GM12878 (cell line): ENCODE measurements at regions not wholly inside any gene's neighbourhood (a gene's known extent, or its start where the extent isn't known, plus 50 kb on each side); places are given as distances from the start of the nearest gene placed in this dataset.

ENCODE experiments used
- ATAC-seq: fragments of 200-7000 bp; cut with Tn5 transposase; 3 replicates; pipeline ENCODE4 v1.9.1; 2020; ENCODE audit warnings: mild to moderate bottlenecking, moderate library complexity
- BruUV-seq: library from RNA; stranded (reverse); fragments of 400-500 nt; replicated peaks from 2 replicates; lab custom pipeline; 2021; lab: Mats Ljungman, UMichigan
- CTCF ChIA-PET: fragments of 300-600 bp; sonication (Branson Sonifier 250); formaldehyde crosslinking; extraction: SDS; loops from one replicate; lab custom pipeline; 2021; ENCODE audit warnings: inconsistent platforms; lab: Yijun Ruan, JAX
- POLR2A ChIA-PET: fragments of 350-600 bp; formaldehyde crosslinking; extraction: SDS; loops from one replicate; lab custom pipeline; 2021; ENCODE audit warnings: inconsistent platforms; lab: Charles Lee
- RAD21 ChIA-PET: fragments of 300-600 bp; sonication (Branson Sonifier 250); formaldehyde crosslinking; loops from one replicate; lab custom pipeline; 2023; ENCODE audit warnings: antibody characterized with exemption; ENCODE audit not compliant: unreplicated experiment; lab: Charles Lee
- SMC1A ChIA-PET: fragments of 300-600 bp; sonication (Branson Sonifier 250); formaldehyde crosslinking; loops from one replicate; lab custom pipeline; 2023; ENCODE audit not compliant: unreplicated experiment, uncharacterized antibody; lab: Charles Lee
- DNase-seq: peaks from one replicate; pipeline ENCODE4 v3.0.0-alpha.2; 2011; ENCODE audit warnings: low read depth, low spot score
- FAIRE-seq: peaks from 3 replicates; lab custom pipeline; 2011; peaks lifted over from hg19 to GRCh38; lab: Jason Lieb, UNC
- H2AFZ ChIP-seq: 2 replicates; pipeline ENCODE4 v1.6.0; 2011; ENCODE audit warnings: low read depth, low read length, control low read depth; ENCODE audit not compliant: control insufficient read depth
- H3K27ac ChIP-seq: 2 replicates; pipeline ENCODE4 v1.5.1; 2011; ENCODE audit warnings: control low read depth; ENCODE audit not compliant: control insufficient read depth, insufficient read depth
- H3K27me3 ChIP-seq, 2 experiments: replicated peaks in 1 of 2; 2 replicates each; pipeline versions ENCODE4 v1.6.0 to v1.6.1; 2011; ENCODE audit warnings: low read length in 1 of 2; ENCODE audit not compliant: control insufficient read depth in 2 of 2, insufficient read depth in 2 of 2
- H3K36me3 ChIP-seq, 2 experiments: 2 replicates each; pipeline ENCODE4 v1.5.1; 2011; ENCODE audit warnings: low read length in 1 of 2; ENCODE audit not compliant: control insufficient read depth in 2 of 2, insufficient read depth in 2 of 2
- H3K4me1 ChIP-seq: 2 replicates; pipeline ENCODE4 v1.6.1; 2011; ENCODE audit warnings: mild to moderate bottlenecking, low read length, moderate library complexity, mixed read lengths; ENCODE audit not compliant: control insufficient read depth, insufficient read depth
- H3K4me2 ChIP-seq: 2 replicates; pipeline ENCODE4 v1.6.0; 2011; ENCODE audit warnings: control low read depth; ENCODE audit not compliant: control insufficient read depth, insufficient read depth
- H3K4me3 ChIP-seq: fragments of 200-600 bp; sonication (generic); 2 replicates; pipeline ENCODE4 v1.5.1; 2016
- H3K79me2 ChIP-seq: 2 replicates; pipeline ENCODE4 v1.6.0; 2011; ENCODE audit warnings: low read length; ENCODE audit not compliant: control insufficient read depth, insufficient read depth
- H3K9ac ChIP-seq: 2 replicates; pipeline ENCODE4 v1.8.0; 2011; ENCODE audit warnings: low read length, control low read depth, mixed read lengths; ENCODE audit not compliant: control insufficient read depth, insufficient read depth
- H3K9me3 ChIP-seq: replicated peaks from 3 replicates; pipeline ENCODE4 v1.5.1; 2011; ENCODE audit warnings: mild to moderate bottlenecking, low read length; ENCODE audit not compliant: control insufficient read depth, insufficient read depth
- H4K20me1 ChIP-seq: 2 replicates; pipeline ENCODE4 v1.6.0; 2011; ENCODE audit not compliant: control insufficient read depth, insufficient read depth
- CTCF ChIP-seq, 3 experiments: IDR thresholded peaks in 2 of 3; conservative IDR thresholded peaks in 1 of 3; 2 replicates each; pipeline ENCODE4 v1.5.1; 2011; ENCODE audit warnings: low read depth in 3 of 3, low read length in 3 of 3, mild to moderate bottlenecking in 3 of 3, control low read depth in 2 of 3, moderate library complexity in 2 of 3, inconsistent platforms in 1 of 3, mixed read lengths in 1 of 3; ENCODE audit not compliant: control insufficient read depth in 2 of 3, insufficient read depth in 1 of 3; ENCODE audit errors: extremely low read depth in 1 of 3
- HSF1 ChIP-seq: fragments of 150-350 bp; IDR thresholded peaks from 2 replicates; pipeline ENCODE4 v1.6.1; 2014; ENCODE audit warnings: mild to moderate bottlenecking, low read depth, low read length
- IKZF1 ChIP-seq: fragments of 450-650 bp; conservative IDR thresholded peaks from 2 replicates; pipeline ENCODE4 v1.6.1; 2017; ENCODE audit warnings: antibody characterized with exemption, mild to moderate bottlenecking
- KDM1A ChIP-seq: fragments of 200-600 bp; sonication (generic); IDR thresholded peaks from 2 replicates; pipeline ENCODE4 v1.6.1; 2016; ENCODE audit warnings: borderline replicate concordance
- NBN ChIP-seq: fragments of 450-650 bp; IDR thresholded peaks from 2 replicates; pipeline ENCODE4 v1.6.1; 2016
- WGBS: methylation state at CpG from one replicate; pipeline ENCODE4 v1.1.6; 2016; ENCODE audit warnings: low lambda C conversion rate; ENCODE audit not compliant: insufficient replicate concordance, insufficient coverage; ENCODE audit errors: missing lambda C conversion rate; 5-methylcytosine and 5-hydroxymethylcytosine counted together
- in situ Hi-C: fragments of 300-500 bp; cut with MboI; formaldehyde crosslinking; loops from 9 replicates; pipeline ENCODE4 v1.14.3; 2018; ENCODE audit warnings: mixed read lengths
- intact Hi-C: fragments of 100-400 bp; cut with micrococcal nuclease; formaldehyde crosslinking; loops from one replicate; pipeline ENCODE4 v1.14.2; 2022; ENCODE audit not compliant: unreplicated experiment

GRCh38 chr2:109055435-109055834 lies 66.4 kb upstream of the EDAR start (continued):
- TF ChIP-seq CTCF (IDR thresholded peaks at IDR 0.05 in 2 of 3, conservative IDR thresholded peaks at IDR 0.05 in 1 of 3; ENCODE audit: control insufficient read depth in 2 of 3, extremely low read depth in 1 of 3, insufficient read depth in 1 of 3, low read depth in 3 of 3, low read length in 3 of 3) (no peak), KDM1A (no peak)

GRCh38 chr2:109054865-109055264 lies 65.8 kb upstream of the EDAR start:
- no peak overlapping the region for H3K4me2 ChIP-seq
- ChIA-PET SMC1A (interaction anchor here (0.6 kb wide), 1 partner anchor 150 kb away, joined by 3 read pairs; no protein-coding TSS in a partner anchor), CTCF (no interaction called here), POLR2A (no interaction called here), RAD21 (no interaction called here)
- DNase-seq (no peak), ATAC-seq (peak; percentile 42; the same call in 2 of the 3 replicates), FAIRE-seq (no peak)
- BruUV-seq: no TSS peak
- no peaks in the 10 kb centered on the region for H4K20me1 ChIP-seq
- H3K36me3 ChIP-seq: no peaks in the 10 kb centered on the region
- H3K4me1 ChIP-seq: no peaks in the 10 kb centered on the region
- in situ Hi-C loops (no loop called here), intact Hi-C loops (no loop called here)
- TF ChIP-seq HSF1: no peak
- no peak for TF ChIP-seq NBN
- no peak for TF ChIP-seq KDM1A
- TF ChIP-seq IKZF1: no peak
- 22% methylated on average over 3 of the region's 3 CpGs for WGBS
- no peak overlapping the region for H2AFZ ChIP-seq
- H3K79me2 ChIP-seq: no peaks in the 10 kb centered on the region
- H3K27ac ChIP-seq: no peak overlapping the region
- H3K9me3 ChIP-seq: no peaks in the 10 kb centered on the region
- H3K4me3 ChIP-seq: no peak overlapping the region
- peaks cover 0 to 4% of the 10 kb centered on the region in 2 experiments; a peak in 3 of 4 replicates for H3K27me3 ChIP-seq
- H3K9ac ChIP-seq: no peak overlapping the region
